Suppressor macrophage treated with lipopolysaccharide for 4 hours (primary cell): ENCODE measurements at regions not wholly inside any gene's neighbourhood (a gene's known extent, or its start where the extent isn't known, plus 50 kb on each side); places are given as distances from the start of the nearest gene placed in this dataset.
"Not testable (repeated sequence)": the region's sequence is repeated elsewhere in the genome, so short reads cannot be mapped to it uniquely, and the experiment has no call there.

Experiments
- DNase-seq: peaks from one replicate; pipeline ENCODE4 v3.0.0-alpha.2; 2020

GRCh38 chr11:109682788-109683187 is 260.8 kb downstream of the C11orf87 start:
- DNase-seq = not testable (repeated sequence)

GRCh38 chr11:109695696-109696095 is 273.7 kb downstream of the C11orf87 start:
- no peak for DNase-seq

- DNase-seq = no peak
Observed at GRCh38 chr11:109696191-109696897, 274.4 kb downstream of the C11orf87 start.

- DNase-seq = peak; percentile 56
Observed at GRCh38 chr11:109697140-109697843, 275.3 kb downstream of the C11orf87 start.

GRCh38 chr11:109698237-109698636 is 276.2 kb downstream of the C11orf87 start:
- no peak for DNase-seq

GRCh38 chr11:109704432-109704831 is 282.4 kb downstream of the C11orf87 start:
- DNase-seq = no peak

- DNase-seq = peak; percentile 65
Observed at GRCh38 chr11:109706945-109707344, 285.0 kb downstream of the C11orf87 start.

- peak; percentile 66 for DNase-seq
Observed at GRCh38 chr11:109707411-109707810, 285.4 kb downstream of the C11orf87 start.

GRCh38 chr11:109708184-109708583 is 286.2 kb downstream of the C11orf87 start:
- no peak for DNase-seq

- DNase-seq = not testable (repeated sequence)
Observed at GRCh38 chr11:109714444-109714843, 292.5 kb downstream of the C11orf87 start.

- DNase-seq = not testable (repeated sequence)
Observed at GRCh38 chr11:109715424-109715823, 293.4 kb downstream of the C11orf87 start.

- DNase-seq = no peak
Observed at GRCh38 chr11:109726061-109726460, 304.1 kb downstream of the C11orf87 start.

- no peak for DNase-seq
Observed at GRCh38 chr11:109728056-109728455, 306.1 kb downstream of the C11orf87 start.

- DNase-seq = no peak
Observed at GRCh38 chr11:109729761-109730160, 307.8 kb downstream of the C11orf87 start.

- DNase-seq = no peak
Observed at GRCh38 chr11:109730669-109731068, 308.7 kb downstream of the C11orf87 start.

GRCh38 chr11:109731451-109731850 is 309.5 kb downstream of the C11orf87 start:
- no peak for DNase-seq

- no peak for DNase-seq
Observed at GRCh38 chr11:109733245-109733644, 311.3 kb downstream of the C11orf87 start.

- no peak for DNase-seq
Observed at GRCh38 chr11:109734566-109734965, 312.6 kb downstream of the C11orf87 start.

GRCh38 chr11:109735128-109735527 is 313.1 kb downstream of the C11orf87 start:
- no peak for DNase-seq

GRCh38 chr11:109739379-109739778 is 317.4 kb downstream of the C11orf87 start:
- no peak for DNase-seq

- no peak for DNase-seq
Observed at GRCh38 chr11:109745996-109746625, 324.1 kb downstream of the C11orf87 start.

GRCh38 chr11:109747839-109748238 is 325.8 kb downstream of the C11orf87 start:
- peak; percentile 91 for DNase-seq

- no peak for DNase-seq
Observed at GRCh38 chr11:109749476-109749875, 327.5 kb downstream of the C11orf87 start.

- no peak for DNase-seq
Observed at GRCh38 chr11:109750964-109751363, 329.0 kb downstream of the C11orf87 start.
